ENCODE measurements at regions not wholly inside any gene's neighbourhood (a gene's known extent, or its start where the extent isn't known, plus 50 kb on each side); places are given as distances from the start of the nearest gene placed in this dataset.
"Not testable (repeated sequence)": the region's sequence is repeated elsewhere in the genome, so short reads cannot be mapped to it uniquely, and the experiment has no call there.

DNA sequence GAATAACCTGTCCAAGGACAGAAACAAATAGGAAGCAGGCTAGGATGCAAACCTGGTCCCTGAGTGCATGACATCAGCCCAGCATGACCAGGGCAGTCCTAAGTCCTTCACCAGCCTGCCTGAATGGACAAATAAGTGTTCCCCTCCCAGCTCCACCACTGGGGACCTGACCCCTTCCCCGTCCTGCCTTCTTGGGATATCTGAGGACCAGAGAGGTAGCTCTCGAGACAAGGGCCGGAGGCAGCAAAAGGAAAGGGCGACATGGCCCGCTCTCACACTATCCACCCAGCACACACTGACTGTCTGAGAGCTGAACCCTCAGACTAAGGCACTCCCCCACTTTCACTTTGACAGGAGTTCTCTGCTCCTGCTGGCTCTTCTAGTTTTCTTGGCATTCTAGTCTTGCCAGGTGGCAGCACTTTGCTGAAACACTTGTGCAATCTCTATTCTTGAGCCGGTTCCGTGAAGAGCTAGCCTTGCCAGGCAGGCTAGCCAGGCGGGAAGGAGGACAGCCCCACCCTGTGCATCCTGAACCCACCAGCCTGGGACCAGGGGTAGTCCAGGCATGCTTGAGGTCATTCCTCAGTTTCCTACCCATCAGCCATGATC is 251.1 kb upstream of the RAB4A start:
- Histone ChIP-seq H3K4me3 (no peak overlapping the region), H3K27ac (peak overlapping the region in 2 of 4 donors; percentile 22 to 29), H3K4me1 (peaks cover 0 to 1% (median 0%) of the 10 kb centered on the region in 4 donors), H3K9me3 (no peaks in the 10 kb centered on the region), H3K36me3 (no peaks in the 10 kb centered on the region), H3K27me3 (no peaks in the 10 kb centered on the region)
- TF ChIP-seq, protein P1, sequence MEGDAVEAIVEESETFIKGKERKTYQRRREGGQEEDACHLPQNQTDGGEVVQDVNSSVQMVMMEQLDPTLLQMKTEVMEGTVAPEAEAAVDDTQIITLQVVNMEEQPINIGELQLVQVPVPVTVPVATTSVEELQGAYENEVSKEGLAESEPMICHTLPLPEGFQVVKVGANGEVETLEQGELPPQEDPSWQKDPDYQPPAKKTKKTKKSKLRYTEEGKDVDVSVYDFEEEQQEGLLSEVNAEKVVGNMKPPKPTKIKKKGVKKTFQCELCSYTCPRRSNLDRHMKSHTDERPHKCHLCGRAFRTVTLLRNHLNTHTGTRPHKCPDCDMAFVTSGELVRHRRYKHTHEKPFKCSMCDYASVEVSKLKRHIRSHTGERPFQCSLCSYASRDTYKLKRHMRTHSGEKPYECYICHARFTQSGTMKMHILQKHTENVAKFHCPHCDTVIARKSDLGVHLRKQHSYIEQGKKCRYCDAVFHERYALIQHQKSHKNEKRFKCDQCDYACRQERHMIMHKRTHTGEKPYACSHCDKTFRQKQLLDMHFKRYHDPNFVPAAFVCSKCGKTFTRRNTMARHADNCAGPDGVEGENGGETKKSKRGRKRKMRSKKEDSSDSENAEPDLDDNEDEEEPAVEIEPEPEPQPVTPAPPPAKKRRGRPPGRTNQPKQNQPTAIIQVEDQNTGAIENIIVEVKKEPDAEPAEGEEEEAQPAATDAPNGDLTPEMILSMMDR (IDR thresholded peaks at IDR 0.05): peak in 2 of 6 experiments; percentile 32 to 36
- no peak for TF ChIP-seq POLR2A (IDR thresholded peaks at IDR 0.05)
- peak in 2 of 3 donors; percentile 59 to 61 for DNase-seq

DNA sequence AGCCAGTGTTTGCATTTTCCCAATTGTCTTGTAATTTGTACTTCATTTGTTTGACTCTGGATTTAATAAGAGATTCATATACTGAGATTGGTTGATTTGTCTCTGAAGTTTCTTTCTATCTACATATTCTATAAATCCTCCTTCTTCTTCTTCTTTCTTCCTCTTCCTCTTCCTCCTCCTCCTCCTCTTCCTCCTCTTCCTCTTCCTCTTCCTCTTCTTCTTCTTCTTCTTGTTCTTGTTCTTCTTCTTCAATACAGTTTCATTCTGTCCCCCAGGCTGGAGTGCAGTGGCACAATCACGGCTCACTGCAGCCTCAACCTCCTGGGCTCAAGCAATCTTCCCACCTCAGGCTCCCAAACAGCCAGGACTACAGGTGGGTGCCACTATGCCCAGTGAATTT is 249.9 kb upstream of the RAB4A start:
- H3K27me3 ChIP-seq, H3K36me3 ChIP-seq, H3K4me1 ChIP-seq, H3K4me3 ChIP-seq, H3K27ac ChIP-seq, H3K9me3 ChIP-seq, DNase-seq: not testable (repeated sequence)

DNA sequence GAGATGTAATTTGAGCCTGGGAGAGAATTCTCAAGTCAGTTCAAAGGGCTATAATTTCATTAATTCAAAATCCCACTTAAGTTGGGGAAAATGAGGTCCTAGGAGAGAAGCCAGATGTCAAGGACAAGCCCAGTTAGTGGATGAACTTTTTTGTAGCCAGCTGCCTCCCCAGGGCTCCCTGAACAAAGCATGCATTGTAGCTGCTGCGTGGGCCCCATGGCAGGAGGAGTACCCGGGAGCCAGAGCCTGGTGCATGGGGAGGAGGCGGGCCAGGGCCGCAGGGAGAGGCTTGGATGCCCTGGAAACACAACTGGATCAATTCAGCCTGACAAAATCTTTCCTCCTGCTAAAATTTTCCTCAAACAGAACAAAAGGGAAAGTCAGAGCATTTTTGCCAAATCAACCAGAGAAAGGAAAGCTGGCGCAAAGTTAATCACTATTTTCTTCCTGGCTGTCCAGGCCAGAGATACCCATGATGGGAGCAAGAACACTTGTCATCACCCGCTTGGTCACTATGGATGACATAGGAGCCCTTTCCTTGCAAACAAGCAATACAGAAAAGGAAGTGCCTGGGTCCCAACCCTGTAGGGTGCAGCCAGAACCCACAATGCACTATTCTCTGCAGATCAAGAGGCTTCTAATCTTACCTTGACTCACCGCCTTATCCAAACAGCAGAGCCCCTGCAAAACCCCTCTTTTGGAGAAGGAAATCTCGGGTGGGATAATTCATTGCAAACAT is 248.1 kb upstream of the RAB4A start:
- no peaks in the 10 kb centered on the region for H3K27me3 ChIP-seq
- no peak overlapping the region for H3K4me3 ChIP-seq
- peaks cover 0 to 6% (median 2%) of the 10 kb centered on the region in 4 donors for H3K4me1 ChIP-seq
- H3K36me3 ChIP-seq: no peaks in the 10 kb centered on the region
- TF ChIP-seq POLR2A (IDR thresholded peaks at IDR 0.05): no peak
- TF ChIP-seq, protein P1 (IDR thresholded peaks at IDR 0.05): no peak
- no peaks in the 10 kb centered on the region for H3K9me3 ChIP-seq
- DNase-seq: no peak
- H3K27ac ChIP-seq: no peak overlapping the region

DNA sequence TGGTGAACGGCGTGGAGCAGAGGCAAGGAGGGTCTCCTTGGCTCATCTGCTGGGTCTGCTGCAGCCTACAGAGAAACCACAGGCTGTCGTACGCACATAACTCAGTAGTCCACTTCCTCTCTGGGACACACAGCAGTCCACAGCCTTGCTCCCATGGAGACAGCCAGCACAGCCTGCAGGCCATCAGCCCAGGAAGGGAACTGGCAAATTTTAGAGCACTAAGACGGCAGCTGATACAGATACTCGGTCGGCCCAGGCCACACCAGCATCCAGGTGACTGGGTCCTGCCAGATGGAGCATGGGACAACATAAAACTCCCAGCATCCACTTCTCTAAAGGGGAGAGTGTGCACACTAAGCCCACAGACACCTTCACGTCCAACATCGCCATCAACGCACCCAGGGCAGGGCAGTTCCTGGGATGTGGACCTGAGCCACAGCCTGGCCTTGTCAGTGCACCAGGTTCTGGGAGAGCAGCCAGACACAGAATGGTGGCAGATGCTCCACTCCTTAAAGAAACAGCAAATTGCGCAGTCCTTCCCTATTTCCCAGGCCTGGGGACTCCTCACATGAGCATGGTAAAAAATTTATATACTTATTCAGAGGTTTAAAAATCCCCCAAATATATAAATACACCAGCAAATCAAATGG is 247.1 kb upstream of the RAB4A start:
- H3K36me3 ChIP-seq: no peaks in the 10 kb centered on the region
- no peaks in the 10 kb centered on the region for H3K9me3 ChIP-seq
- H3K4me1 ChIP-seq: peaks cover 0 to 6% (median 2%) of the 10 kb centered on the region in 4 donors
- TF ChIP-seq, protein P1 (IDR thresholded peaks at IDR 0.05): no peak
- no peak for TF ChIP-seq POLR2A (IDR thresholded peaks at IDR 0.05)
- no peak overlapping the region for H3K4me3 ChIP-seq
- H3K27me3 ChIP-seq: no peaks in the 10 kb centered on the region
- DNase-seq: no peak
- no peak overlapping the region for H3K27ac ChIP-seq

DNA sequence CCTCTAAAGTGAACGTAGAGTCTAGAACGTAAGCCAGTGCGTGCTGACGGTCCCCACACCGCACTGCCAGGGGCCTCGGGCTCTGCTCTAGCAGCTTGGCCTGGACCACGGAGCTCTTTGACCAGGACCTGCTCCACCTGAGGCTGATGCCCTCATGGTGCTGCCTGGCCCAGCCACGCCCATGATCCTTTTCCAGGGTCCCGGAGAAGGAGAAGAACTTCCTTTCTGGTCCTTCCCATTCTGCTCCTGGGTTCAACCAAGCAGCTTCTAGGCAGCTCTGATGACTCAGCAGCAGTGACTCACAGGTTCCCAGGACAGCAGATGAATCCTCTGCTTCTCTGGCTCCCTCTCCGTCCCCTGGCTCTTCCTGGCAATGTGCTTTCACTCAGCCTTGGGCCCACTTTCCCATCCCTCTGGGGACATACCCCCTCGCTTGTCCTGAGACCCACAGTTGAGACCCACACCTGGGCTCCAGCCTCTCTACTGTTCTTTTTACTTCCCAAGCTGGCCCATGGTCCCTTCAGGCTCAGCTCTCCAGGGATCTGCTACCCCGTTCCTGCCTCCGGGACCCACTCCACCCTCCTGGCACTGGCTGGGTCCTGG is 246.3 kb upstream of the RAB4A start:
- Histone ChIP-seq H3K36me3 (no peaks in the 10 kb centered on the region), H3K27me3 (no peaks in the 10 kb centered on the region), H3K4me1 (peaks cover 0 to 6% (median 2%) of the 10 kb centered on the region in 4 donors), H3K4me3 (no peak overlapping the region), H3K9me3 (no peaks in the 10 kb centered on the region), H3K27ac (no peak overlapping the region)
- TF ChIP-seq POLR2A (IDR thresholded peaks at IDR 0.05): no peak
- TF ChIP-seq, protein P1 (IDR thresholded peaks at IDR 0.05): no peak
- peak in 1 of 3 donors; percentile 86 for DNase-seq

DNA sequence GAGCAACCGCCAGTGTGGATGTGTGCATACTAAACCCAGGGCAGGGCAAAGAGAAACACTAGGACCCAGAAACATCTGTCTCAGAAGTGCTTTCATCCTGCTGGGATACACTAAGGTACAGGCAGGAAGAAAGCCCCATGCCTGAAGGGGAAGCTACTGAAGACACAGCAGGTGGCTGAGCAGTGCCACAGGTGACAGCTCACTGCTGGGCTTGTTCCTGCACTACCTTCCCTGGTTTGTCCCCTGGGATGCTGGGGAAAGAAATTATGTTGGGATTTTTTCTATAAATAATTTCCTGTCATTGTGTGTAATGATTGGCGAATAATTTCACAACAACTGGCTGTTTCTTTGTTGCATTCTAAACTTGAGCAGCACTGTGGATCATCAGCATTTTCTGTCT is 245.3 kb upstream of the RAB4A start:
- peaks cover 0 to 6% (median 2%) of the 10 kb centered on the region in 4 donors for H3K4me1 ChIP-seq
- H3K27me3 ChIP-seq: no peaks in the 10 kb centered on the region
- DNase-seq: no peak
- TF ChIP-seq, protein P1 (IDR thresholded peaks at IDR 0.05): no peak
- no peak for TF ChIP-seq POLR2A (IDR thresholded peaks at IDR 0.05)
- no peak overlapping the region for H3K27ac ChIP-seq
- no peak overlapping the region for H3K4me3 ChIP-seq
- no peaks in the 10 kb centered on the region for H3K9me3 ChIP-seq
- H3K36me3 ChIP-seq: no peaks in the 10 kb centered on the region

Measured in Peyer's patch (tissue), 4 donors.